ENCODE measurements at regions not wholly inside any gene's neighbourhood (a gene's known extent, or its start where the extent isn't known, plus 50 kb on each side); places are given as distances from the start of the nearest gene placed in this dataset.

DNA sequence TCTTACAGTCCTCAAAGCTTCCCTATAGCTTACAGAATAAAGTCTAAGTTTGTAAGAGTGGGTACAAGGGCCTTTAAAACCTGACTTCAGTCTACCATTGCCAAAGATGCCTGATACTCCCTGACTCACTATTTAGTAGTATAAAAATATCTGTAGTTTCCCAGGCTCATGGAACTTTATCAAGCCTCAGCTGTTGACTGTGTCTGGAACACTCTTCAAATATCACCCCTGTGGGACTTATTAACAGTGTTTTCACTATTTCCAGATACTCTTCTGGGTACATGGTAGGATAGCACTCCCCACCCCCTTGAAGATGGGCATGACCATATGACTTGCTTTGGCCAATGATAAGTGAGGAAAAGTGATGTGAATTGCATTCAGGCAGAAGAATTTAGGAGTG lies 105.3 kb upstream of the TENT5A start (continued):
- TF ChIP-seq GABPA (IDR thresholded peaks at IDR 0.05; ENCODE audit: borderline replicate concordance, insufficient read depth, low read length) (no peak), KDM1A (IDR thresholded peaks at IDR 0.05; ENCODE audit: borderline replicate concordance, low read length) (no peak), CBX8 (IDR thresholded peaks at IDR 0.05; ENCODE audit: borderline replicate concordance, low read depth, low read length) (no peak), SUZ12 (IDR thresholded peaks at IDR 0.05; ENCODE audit: low read length) (no peak), CREB1 (IDR thresholded peaks at IDR 0.05) (no peak), CEBPB (IDR thresholded peaks at IDR 0.05; ENCODE audit: low read depth, low read length) (no peak), SP2 (IDR thresholded peaks at IDR 0.05; ENCODE audit: low read length) (no peak), NRF1 (IDR thresholded peaks at IDR 0.05; ENCODE audit: low read depth, low read length) (no peak), SP4 (IDR thresholded peaks at IDR 0.05; ENCODE audit: low read length) (no peak), KDM4A (IDR thresholded peaks at IDR 0.05; ENCODE audit: low read depth, low read length, severe bottlenecking) (no peak), SIX5 (IDR thresholded peaks at IDR 0.05; ENCODE audit: low read depth, low read length) (no peak)
- TF ChIP-seq, protein P1, sequence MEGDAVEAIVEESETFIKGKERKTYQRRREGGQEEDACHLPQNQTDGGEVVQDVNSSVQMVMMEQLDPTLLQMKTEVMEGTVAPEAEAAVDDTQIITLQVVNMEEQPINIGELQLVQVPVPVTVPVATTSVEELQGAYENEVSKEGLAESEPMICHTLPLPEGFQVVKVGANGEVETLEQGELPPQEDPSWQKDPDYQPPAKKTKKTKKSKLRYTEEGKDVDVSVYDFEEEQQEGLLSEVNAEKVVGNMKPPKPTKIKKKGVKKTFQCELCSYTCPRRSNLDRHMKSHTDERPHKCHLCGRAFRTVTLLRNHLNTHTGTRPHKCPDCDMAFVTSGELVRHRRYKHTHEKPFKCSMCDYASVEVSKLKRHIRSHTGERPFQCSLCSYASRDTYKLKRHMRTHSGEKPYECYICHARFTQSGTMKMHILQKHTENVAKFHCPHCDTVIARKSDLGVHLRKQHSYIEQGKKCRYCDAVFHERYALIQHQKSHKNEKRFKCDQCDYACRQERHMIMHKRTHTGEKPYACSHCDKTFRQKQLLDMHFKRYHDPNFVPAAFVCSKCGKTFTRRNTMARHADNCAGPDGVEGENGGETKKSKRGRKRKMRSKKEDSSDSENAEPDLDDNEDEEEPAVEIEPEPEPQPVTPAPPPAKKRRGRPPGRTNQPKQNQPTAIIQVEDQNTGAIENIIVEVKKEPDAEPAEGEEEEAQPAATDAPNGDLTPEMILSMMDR (IDR thresholded peaks at IDR 0.05; ENCODE audit: control extremely low read depth in 1 of 3, insufficient read depth in 1 of 3, low read depth in 1 of 3, low read length in 3 of 3): no peak
- TF ChIP-seq, protein P2, sequence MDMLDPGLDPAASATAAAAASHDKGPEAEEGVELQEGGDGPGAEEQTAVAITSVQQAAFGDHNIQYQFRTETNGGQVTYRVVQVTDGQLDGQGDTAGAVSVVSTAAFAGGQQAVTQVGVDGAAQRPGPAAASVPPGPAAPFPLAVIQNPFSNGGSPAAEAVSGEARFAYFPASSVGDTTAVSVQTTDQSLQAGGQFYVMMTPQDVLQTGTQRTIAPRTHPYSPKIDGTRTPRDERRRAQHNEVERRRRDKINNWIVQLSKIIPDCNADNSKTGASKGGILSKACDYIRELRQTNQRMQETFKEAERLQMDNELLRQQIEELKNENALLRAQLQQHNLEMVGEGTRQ (IDR thresholded peaks at IDR 0.05; ENCODE audit: low read length): no peak

All from H1 (cell line).